HT-29 (cell line): ENCODE measurements at regions not wholly inside any gene's neighbourhood (a gene's known extent, or its start where the extent isn't known, plus 50 kb on each side); places are given as distances from the start of the nearest gene placed in this dataset.
"Not testable (repeated sequence)": the region's sequence is repeated elsewhere in the genome, so short reads cannot be mapped to it uniquely, and the experiment has no call there.

Source experiments
- DNase-seq: peaks from one replicate; pipeline ENCODE4 v3.0.0-alpha.2; 2015; ENCODE audit warnings: low spot score

DNA sequence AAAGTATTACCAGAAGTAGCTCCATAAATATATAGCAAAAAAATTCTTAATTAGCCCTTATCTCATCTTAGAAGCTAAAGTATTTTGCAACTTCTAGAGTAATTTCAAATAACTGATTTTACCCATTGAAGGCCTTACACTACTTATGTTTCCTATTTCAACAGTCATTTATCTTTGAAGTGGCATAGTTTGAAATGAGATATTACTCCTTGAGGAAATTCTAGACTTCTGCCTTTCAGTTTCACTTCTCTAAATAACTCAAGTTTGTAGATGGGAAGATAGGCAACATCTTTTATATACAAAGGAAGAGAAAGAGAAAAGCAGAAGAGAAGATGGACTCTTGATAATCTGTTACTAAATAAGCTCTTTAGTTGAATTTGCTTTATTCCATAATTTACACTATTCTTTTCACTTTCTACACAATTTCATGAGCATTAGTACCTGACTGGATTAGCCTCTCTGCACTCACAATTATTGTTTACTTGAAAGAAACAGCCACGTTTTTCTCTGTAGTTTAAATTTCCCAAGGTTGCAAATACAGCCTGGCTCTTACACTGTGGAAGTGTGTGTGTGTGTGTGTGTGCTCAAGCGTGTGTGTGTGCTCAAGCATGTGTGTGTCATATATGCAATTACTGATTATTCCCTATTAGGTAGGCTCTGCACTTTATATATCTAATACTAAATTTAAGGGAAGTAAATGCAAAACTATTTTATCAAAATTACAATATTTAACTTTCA, 60.6 kb upstream of the EMB start:
- no peak for DNase-seq

DNA sequence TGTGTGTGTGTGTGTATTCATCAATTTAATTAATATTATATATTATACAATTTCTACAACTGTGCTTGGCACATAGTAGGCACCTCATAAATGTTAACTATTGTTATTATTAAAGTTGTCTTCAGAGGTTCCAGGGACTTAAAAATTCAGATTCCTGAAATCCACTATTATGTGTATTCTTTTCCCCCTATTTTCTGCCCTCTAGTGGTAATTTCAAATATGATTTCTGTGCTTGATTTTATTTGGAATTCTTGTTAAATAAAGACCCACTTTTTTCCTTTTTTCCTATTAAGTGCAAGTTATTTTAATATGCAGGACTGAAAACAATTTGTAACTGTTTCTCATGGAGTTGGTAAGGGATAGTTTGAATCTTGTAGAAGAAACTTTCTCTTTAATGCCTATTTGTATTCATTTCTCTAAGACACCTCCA, 72.0 kb upstream of the EMB start:
- DNase-seq = peak; percentile 35

GRCh38 chr5:50521060-50521459, 80.0 kb upstream of the EMB start:
- DNase-seq = not testable (repeated sequence)

DNA sequence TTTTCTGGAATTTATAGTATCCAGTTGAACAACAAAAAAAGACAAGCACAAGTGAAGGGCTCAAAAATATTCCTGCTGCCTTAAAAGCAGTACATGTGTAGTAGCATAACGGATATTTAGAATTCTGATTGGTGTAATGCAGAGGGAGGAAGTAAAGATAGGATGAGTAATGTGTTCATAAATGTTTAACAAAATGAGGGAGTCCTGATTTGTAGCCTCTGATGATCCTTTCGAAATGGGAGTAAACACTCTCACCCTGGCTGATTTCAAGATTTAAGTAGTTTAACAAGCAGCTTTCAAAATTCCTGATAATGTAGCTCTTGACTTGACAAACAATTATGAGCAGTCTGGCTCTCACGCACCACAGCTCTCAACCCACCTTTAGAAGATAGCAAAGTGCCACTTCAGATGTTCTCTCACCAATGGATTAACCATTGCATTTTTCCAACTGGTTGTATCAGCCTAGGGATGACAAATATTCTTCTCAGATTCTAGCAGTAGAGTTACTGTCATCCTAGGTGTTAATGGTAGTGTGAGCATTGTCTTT, 86.5 kb upstream of the EMB start:
- not testable (repeated sequence) for DNase-seq

- no peak for DNase-seq
Measured at GRCh38 chr5:50535393-50535792, 94.3 kb upstream of the EMB start.

- not testable (repeated sequence) for DNase-seq
Measured at GRCh38 chr5:50537534-50537933, 96.4 kb upstream of the EMB start.

GRCh38 chr5:50547303-50547702, 106.2 kb upstream of the EMB start:
- no peak for DNase-seq

DNA sequence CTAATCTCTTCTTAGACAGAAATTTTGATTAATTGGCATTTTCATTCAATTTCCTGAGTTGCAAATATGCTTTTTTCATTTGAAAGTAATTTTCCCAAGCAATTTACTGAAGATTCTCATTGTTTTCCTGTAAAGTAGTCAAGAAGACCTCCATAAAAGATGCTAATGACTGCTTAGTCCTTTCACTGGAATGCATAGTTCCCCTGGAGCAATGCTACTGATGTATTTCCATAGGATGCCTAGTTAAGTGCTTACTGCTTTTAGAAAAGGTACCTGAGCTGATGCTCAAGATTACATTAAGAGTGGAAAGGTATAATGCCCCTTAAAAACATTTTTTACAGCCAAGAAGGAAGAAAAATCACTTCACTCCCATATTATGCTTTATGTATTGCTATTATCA, 109.2 kb upstream of the EMB start:
- no peak for DNase-seq

DNA sequence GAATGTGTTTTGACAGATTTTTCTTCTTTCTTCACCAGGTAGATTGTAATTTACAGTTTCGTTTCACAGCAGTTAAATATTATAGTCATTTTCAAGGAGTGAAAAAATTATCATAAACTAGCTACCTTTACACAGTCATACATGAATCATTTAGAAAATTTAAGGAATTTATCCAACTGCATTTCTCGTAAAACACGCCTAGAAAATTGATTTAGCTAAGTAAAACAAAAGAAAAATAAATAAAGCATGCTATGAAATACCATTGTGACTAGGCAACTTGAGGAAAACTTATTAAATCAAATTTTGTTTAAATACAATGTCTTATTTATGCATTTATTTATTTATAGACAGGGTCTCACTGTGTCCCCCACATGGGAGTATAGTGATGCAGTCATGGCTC, 109.9 kb upstream of the EMB start:
- no peak for DNase-seq

DNA sequence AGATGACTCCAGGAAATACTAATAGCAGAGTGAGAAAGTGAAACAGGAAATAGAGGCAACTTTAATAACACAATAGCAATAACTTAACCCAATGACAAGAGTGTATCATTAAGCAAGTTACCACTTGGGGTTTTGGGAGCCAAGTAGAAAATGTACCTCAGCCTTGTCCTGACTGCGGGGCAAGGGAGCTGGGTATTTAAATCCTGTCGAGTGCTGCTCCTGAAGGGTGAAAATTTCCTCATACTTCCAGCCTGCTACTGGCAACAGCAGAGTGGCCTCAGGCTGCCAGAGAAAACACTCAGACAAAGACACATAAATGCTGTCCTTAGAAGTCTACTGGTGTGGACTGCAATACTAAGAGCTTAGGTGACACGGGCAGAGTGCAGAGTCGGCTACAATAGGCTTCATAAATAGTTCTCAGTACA, 112.5 kb upstream of the EMB start:
- DNase-seq = peak; percentile 20

- DNase-seq = not testable (repeated sequence)
Measured at GRCh38 chr5:50558640-50559039, 107.8 kb upstream of the PARP8 start.

GRCh38 chr5:50559955-50560354, 106.5 kb upstream of the PARP8 start:
- DNase-seq = no peak

DNA sequence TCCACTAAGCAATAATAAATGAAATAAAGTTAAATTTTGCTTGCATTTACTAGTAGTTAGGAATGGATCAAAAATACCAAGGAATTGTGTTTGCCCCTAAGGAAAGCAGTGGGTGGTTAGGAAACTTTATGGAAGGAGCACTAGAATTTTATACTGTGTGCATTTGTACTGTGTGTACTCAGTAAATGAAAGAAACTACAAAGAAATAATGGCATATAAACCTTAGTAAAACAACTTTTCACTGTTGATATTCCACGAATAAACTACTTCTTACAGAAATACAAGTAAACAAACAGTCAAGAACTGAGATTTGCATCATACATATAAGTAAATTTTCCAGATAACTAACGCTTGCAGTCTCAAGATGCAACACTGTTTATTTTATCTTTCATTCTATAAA, 103.7 kb upstream of the PARP8 start:
- DNase-seq = no peak

- no peak for DNase-seq
Measured at GRCh38 chr5:50564079-50564478, 102.4 kb upstream of the PARP8 start.

DNA sequence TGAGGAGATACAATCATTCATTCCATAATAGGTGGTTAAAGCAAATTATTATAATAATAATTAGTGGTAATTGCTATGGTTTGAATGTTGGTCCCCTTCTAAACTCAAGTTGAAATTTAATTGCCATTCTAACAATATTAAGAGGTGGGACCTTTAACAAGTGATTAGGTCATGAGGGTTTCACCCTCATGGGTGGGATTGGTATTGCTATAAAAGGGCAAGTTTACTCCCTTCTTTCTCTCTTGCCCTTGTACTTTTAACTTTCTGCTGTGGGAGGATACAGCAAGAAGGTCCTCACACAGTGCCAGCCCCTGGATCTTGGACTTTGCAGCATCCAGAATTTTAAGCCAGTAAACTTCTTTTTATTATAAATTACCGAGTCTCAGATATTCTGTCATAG, 101.9 kb upstream of the PARP8 start:
- DNase-seq = no peak

- DNase-seq = no peak
Measured at GRCh38 chr5:50574121-50574520, 92.3 kb upstream of the PARP8 start.

DNA sequence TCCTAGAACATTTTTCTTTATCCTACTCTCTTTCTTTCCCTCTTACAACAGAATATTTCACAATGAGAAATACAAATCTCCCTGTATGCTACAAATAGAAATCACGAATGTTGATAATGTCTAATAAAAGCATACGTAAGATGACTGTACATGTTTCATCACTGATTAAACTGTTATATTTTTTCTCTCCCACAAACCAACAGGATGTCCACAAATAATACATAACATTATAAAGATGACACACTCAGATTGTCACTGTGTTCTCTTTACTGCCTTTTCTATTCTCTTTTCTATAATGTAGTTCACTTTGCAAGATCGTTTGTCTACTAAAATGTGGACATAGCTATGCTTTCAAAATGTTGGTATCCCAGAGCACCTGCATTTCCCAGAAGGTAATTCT, 90.7 kb upstream of the PARP8 start:
- no peak for DNase-seq

DNA sequence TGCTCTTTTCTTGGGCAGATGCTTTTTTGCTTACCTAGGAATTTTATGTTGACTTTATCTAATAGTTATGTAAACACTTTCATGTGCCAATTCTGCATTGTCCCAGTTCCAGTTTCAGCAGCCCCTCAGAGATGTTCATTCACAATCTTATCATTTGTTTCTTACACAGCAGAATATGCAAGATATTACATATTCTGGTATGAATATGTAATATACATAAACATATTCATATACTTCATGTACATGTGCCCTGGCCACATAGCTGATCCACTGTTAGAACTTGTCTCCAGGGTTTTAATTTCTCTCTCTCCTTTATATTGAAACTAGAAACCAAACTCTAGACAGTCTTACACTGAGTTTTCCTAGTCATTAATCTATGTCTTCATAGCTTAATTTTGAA, 90.2 kb upstream of the PARP8 start:
- no peak for DNase-seq

DNA sequence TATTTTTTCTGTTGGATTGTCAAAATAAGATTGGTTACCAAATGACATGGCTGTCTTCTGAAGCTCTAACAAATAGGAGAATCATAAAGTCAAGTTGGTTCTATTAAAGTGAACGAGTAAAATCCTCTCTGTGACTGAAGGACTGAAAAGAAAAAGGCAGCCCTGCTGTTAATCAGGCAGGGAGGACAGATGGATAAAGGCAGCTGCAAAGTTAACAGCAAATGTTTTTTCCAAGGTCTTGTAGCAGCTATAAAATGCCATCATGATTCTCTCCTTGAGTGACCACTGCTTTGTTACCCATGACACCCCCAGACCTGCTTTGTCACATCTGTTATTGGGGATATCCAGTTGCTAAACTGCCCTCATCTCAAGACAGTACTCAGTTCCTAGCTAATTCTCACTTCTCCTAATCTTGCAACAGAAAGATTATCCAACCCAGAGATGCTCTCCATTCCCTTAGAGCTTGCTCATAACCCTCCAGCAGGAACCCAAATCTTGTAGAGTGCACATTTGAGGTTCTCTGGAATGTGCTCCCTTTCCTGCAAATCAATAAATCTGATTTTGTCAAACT, 89.7 kb upstream of the PARP8 start:
- DNase-seq = no peak

- no peak for DNase-seq
Measured at GRCh38 chr5:50580506-50580905, 85.9 kb upstream of the PARP8 start.

GRCh38 chr5:50581845-50582244, 84.6 kb upstream of the PARP8 start:
- DNase-seq = peak; percentile 38

- DNase-seq = no peak
Measured at GRCh38 chr5:50582699-50583098, 83.7 kb upstream of the PARP8 start.

- no peak for DNase-seq
Measured at GRCh38 chr5:50583621-50584020, 82.8 kb upstream of the PARP8 start.
